H9 (cell line): ENCODE measurements at regions not wholly inside any gene's neighbourhood (a gene's known extent, or its start where the extent isn't known, plus 50 kb on each side); places are given as distances from the start of the nearest gene placed in this dataset.

ENCODE experiments used
- DNase-seq: peaks from one replicate; pipeline ENCODE4 v3.0.0-alpha.2; 2017
- H2AFZ ChIP-seq: one replicate; pipeline ENCODE4 v1.6.1; 2013; ENCODE audit warnings: mild to moderate bottlenecking, low read length, control low read depth, moderate library complexity
- H2AK5ac ChIP-seq: 2 replicates; pipeline ENCODE4 v1.6.1; 2013; ENCODE audit warnings: low read length, control low read depth, mixed read lengths; ENCODE audit not compliant: insufficient read length
- H2BK120ac ChIP-seq: one replicate; pipeline ENCODE4 v1.6.1; 2013; ENCODE audit warnings: low read depth, mild to moderate bottlenecking, low read length, control low read depth, inconsistent platforms; ENCODE audit not compliant: poor library complexity, severe bottlenecking
- H2BK12ac ChIP-seq: 2 replicates; pipeline ENCODE4 v1.6.1; 2013; ENCODE audit warnings: low read length, control low read depth, mixed read lengths, low read depth; ENCODE audit not compliant: insufficient read length
- H2BK15ac ChIP-seq: 2 replicates; pipeline ENCODE4 v1.6.1; 2013; ENCODE audit warnings: low read depth, low read length, control low read depth
- H2BK20ac ChIP-seq: one replicate; pipeline ENCODE4 v1.6.1; 2013; ENCODE audit warnings: low read depth, mild to moderate bottlenecking, low read length, control low read depth, inconsistent platforms; ENCODE audit not compliant: poor library complexity, severe bottlenecking
- H2BK5ac ChIP-seq: 2 replicates; pipeline ENCODE4 v1.6.1; 2013; ENCODE audit warnings: low read length, control low read depth, mixed read lengths; ENCODE audit not compliant: insufficient read length
- H3K14ac ChIP-seq: 2 replicates; pipeline ENCODE4 v1.6.1; 2013; ENCODE audit warnings: low read length, control low read depth; ENCODE audit not compliant: insufficient read depth
- H3K18ac ChIP-seq: 2 replicates; pipeline ENCODE4 v1.6.1; 2013; ENCODE audit warnings: low read depth, mild to moderate bottlenecking, mixed read lengths, low read length, control low read depth; ENCODE audit not compliant: insufficient read length
- H3K23ac ChIP-seq: 2 replicates; pipeline ENCODE4 v1.6.1; 2013; ENCODE audit warnings: low read length, control low read depth, mixed read lengths, low read depth; ENCODE audit not compliant: insufficient read length
- H3K23me2 ChIP-seq: 2 replicates; pipeline ENCODE4 v1.6.1; 2013; ENCODE audit warnings: low read depth, mild to moderate bottlenecking, mixed read lengths, low read length, control low read depth; ENCODE audit not compliant: insufficient read length, poor library complexity, severe bottlenecking
- H3K27ac ChIP-seq: 2 replicates; pipeline ENCODE4 v1.5.1; 2013; ENCODE audit warnings: low read length, control low read depth, mixed read lengths, low read depth; ENCODE audit not compliant: insufficient read length
- H3K27me3 ChIP-seq: 2 replicates; pipeline ENCODE4 v1.6.1; 2013; ENCODE audit warnings: low read length, control low read depth, inconsistent platforms; ENCODE audit not compliant: insufficient read depth
- H3K4ac ChIP-seq: 2 replicates; pipeline ENCODE4 v1.6.1; 2013; ENCODE audit warnings: low read depth, mild to moderate bottlenecking, control low read depth, inconsistent platforms, low read length, moderate library complexity
- H3K4me1 ChIP-seq: 2 replicates; pipeline ENCODE4 v1.6.1; 2013; ENCODE audit warnings: low read length, control low read depth, inconsistent platforms; ENCODE audit not compliant: insufficient read depth
- H3K4me2 ChIP-seq: 2 replicates; pipeline ENCODE4 v1.6.1; 2013; ENCODE audit warnings: low read length, control low read depth, mixed read lengths; ENCODE audit not compliant: insufficient read length, insufficient read depth
- H3K56ac ChIP-seq: 2 replicates; pipeline ENCODE4 v1.6.1; 2013; ENCODE audit warnings: low read depth, mild to moderate bottlenecking, mixed read lengths, low read length, control low read depth; ENCODE audit not compliant: insufficient read length
- H3K79me1 ChIP-seq: 2 replicates; pipeline ENCODE4 v1.6.1; 2013; ENCODE audit warnings: low read depth, mild to moderate bottlenecking, moderate library complexity, low read length, control low read depth, inconsistent platforms; ENCODE audit not compliant: insufficient read depth, poor library complexity, severe bottlenecking
- H3K79me2 ChIP-seq: 2 replicates; pipeline ENCODE4 v1.6.1; 2013; ENCODE audit warnings: low read length, control low read depth, inconsistent platforms; ENCODE audit not compliant: insufficient read depth
- H3K9ac ChIP-seq: 2 replicates; pipeline ENCODE4 v1.6.1; 2013; ENCODE audit warnings: low read length, control low read depth, mixed read lengths; ENCODE audit not compliant: insufficient read length; ENCODE audit errors: extremely low read depth
- H3K9me3 ChIP-seq: one replicate; pipeline ENCODE4 v1.6.1; 2013; ENCODE audit warnings: low read depth, low read length, inconsistent platforms; ENCODE audit not compliant: control insufficient read depth
- H3T11ph ChIP-seq: one replicate; pipeline ENCODE4 v1.6.1; 2013; ENCODE audit warnings: mild to moderate bottlenecking, low read length, control low read depth, inconsistent platforms
- H4K20me1 ChIP-seq: one replicate; pipeline ENCODE4 v1.6.1; 2013; ENCODE audit not compliant: control insufficient read depth, insufficient read length, insufficient read depth
- H4K5ac ChIP-seq: 2 replicates; pipeline ENCODE4 v1.6.1; 2013; ENCODE audit warnings: low read depth, mild to moderate bottlenecking, mixed read lengths, low read length, control low read depth; ENCODE audit not compliant: insufficient read length
- H4K8ac ChIP-seq: replicated peaks from 2 replicates; pipeline ENCODE4 v1.6.1; 2013; ENCODE audit warnings: low read length, control low read depth, mixed read lengths, low read depth; ENCODE audit not compliant: insufficient read length
- H4K91ac ChIP-seq: 2 replicates; pipeline ENCODE4 v1.6.1; 2013; ENCODE audit warnings: low read depth, mild to moderate bottlenecking, moderate library complexity, mixed read lengths, low read length, control low read depth; ENCODE audit not compliant: insufficient read length
- H3K27ac Mint-ChIP-seq, 3 experiments: 2 replicates in 2 of 3; 3 replicates in 1 of 3; pipeline ENCODE4 v1.8.0; 2020 to 2021; ENCODE audit warnings: mixed read lengths in 3 of 3, mild to moderate bottlenecking in 1 of 3, moderate library complexity in 1 of 3
- H3K27me3 Mint-ChIP-seq: 2 replicates; pipeline ENCODE4 v1.8.0; 2021; ENCODE audit warnings: low read depth, mild to moderate bottlenecking, moderate library complexity, mixed read lengths
- H3K36me3 Mint-ChIP-seq, 3 experiments: 2 replicates in 2 of 3; 3 replicates in 1 of 3; pipeline ENCODE4 v1.8.0; 2020 to 2021; ENCODE audit warnings: low read depth in 3 of 3, mixed read lengths in 3 of 3; ENCODE audit not compliant: insufficient read depth in 1 of 3
- H3K4me1 Mint-ChIP-seq, 2 experiments: 2 replicates each; pipeline ENCODE4 v1.8.0; 2020; ENCODE audit warnings: mixed read lengths in 2 of 2
- H3K4me3 Mint-ChIP-seq, 2 experiments: 2 replicates in 1 of 2; 3 replicates in 1 of 2; pipeline ENCODE4 v1.8.0; 2020 to 2021; ENCODE audit warnings: mild to moderate bottlenecking in 2 of 2, mixed read lengths in 2 of 2, moderate library complexity in 1 of 2
- H3K9me3 Mint-ChIP-seq, 2 experiments: 2 replicates in 1 of 2; 3 replicates in 1 of 2; pipeline ENCODE4 v1.8.0; 2020; ENCODE audit warnings: mild to moderate bottlenecking in 2 of 2, mixed read lengths in 2 of 2, moderate library complexity in 1 of 2
- CTCF ChIP-seq: fragments of 200-600 bp; sonication (generic); conservative IDR thresholded peaks from 3 replicates; pipeline ENCODE4 v1.8.0; 2021; ENCODE audit warnings: antibody characterized with exemption, mild to moderate bottlenecking
- WGBS: extraction: QIAGEN DNeasy Blood & Tissue Kit; methylation state at CpG from one replicate; pipeline ENCODE4 v1.1.7; 2013; ENCODE audit warnings: missing lambda C conversion rate, low lambda C conversion rate, mixed read lengths; ENCODE audit not compliant: insufficient read length; ENCODE audit errors: extremely low coverage; 5-methylcytosine and 5-hydroxymethylcytosine counted together

GRCh38 chr1:218701131-218701530 lies 356.0 kb downstream of the TGFB2 start:
- Histone ChIP-seq H4K91ac (no peak overlapping the region), H2BK15ac (no peak overlapping the region), H3K14ac (no peak overlapping the region), H2AK5ac (no peak overlapping the region), H2BK120ac (no peak overlapping the region), H3K79me1 (no peaks in the 10 kb centered on the region), H4K8ac (no peak overlapping the region), H2BK12ac (no peak overlapping the region), H4K20me1 (no peaks in the 10 kb centered on the region), H3K4ac (no peak overlapping the region), H3K79me2 (no peaks in the 10 kb centered on the region), H3K23ac (no peak overlapping the region), H3K4me1 (no peaks in the 10 kb centered on the region), H2BK20ac (no peak overlapping the region), H4K5ac (no peak overlapping the region), H3K23me2 (no peaks in the 10 kb centered on the region), H3K18ac (no peak overlapping the region), H2AFZ (no peak overlapping the region), H3K9ac (no peak overlapping the region), H2BK5ac (no peak overlapping the region), H3T11ph (no peak overlapping the region), H3K56ac (no peak overlapping the region), H3K27me3 (no peaks in the 10 kb centered on the region), H3K9me3 (no peaks in the 10 kb centered on the region), H3K27ac (no peak overlapping the region), H3K4me2 (no peak overlapping the region)
- no peaks in the 10 kb centered on the region for H3K4me1 Mint-ChIP-seq
- H3K4me3 Mint-ChIP-seq = no peak overlapping the region
- no peak for DNase-seq
- no peaks in the 10 kb centered on the region for H3K9me3 Mint-ChIP-seq
- WGBS = no CpG with 5 or more reads among the region's 3 CpGs
- no peak for TF ChIP-seq CTCF
- no peaks in the 10 kb centered on the region for H3K36me3 Mint-ChIP-seq
- H3K27ac Mint-ChIP-seq = no peak overlapping the region
- H3K27me3 Mint-ChIP-seq = no peaks in the 10 kb centered on the region
